ENCODE measurements at regions not wholly inside any gene's neighbourhood (a gene's known extent, or its start where the extent isn't known, plus 50 kb on each side); places are given as distances from the start of the nearest gene placed in this dataset.
A peak's percentile ranks its signal among the peaks of the same experiment; 100 is the strongest.

DNA sequence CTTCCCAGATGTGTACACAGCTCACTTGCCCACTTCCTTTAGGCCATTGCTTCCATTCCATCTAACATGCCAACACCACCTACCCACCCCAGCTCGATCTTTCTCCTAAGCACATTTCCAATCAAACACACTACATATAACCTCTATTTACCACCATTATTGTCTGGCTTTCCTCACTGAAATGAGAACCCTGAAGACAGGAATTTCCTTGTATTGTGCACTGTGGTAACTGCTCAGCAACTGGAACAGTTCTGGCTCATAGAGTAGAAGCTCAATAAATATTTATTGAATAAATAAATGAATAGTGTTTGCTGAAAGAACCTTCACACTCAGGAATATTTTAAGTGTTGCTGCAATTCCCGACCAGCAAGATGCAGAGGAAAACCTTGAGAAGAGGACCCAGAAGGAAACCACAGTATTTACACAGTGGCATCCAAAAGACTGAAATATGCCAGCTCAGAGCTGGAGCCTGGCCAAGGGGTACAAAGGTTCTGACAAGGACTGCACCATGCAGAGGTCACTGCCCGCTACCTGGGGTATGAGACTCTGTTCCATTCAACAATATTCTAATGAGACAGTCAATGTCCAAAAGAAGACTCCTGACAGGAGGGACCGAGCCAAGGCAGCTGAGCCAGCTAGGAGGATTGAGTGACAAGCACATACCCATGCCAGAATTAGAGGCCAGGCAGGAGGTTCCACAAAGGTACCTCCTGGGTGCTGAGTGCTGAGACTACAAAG, 168.8 kb downstream of the NUP210 start:
- H3K36me3 ChIP-seq, result no peaks in the 10 kb centered on the region
- H3K4me1 ChIP-seq, result peaks cover 0 to 5% (median 0%) of the 10 kb centered on the region in 12 donors
- intact Hi-C loops (cut with DNase I), result no loop called here
- H3K9me3 ChIP-seq, result no peaks in the 10 kb centered on the region
- peaks cover 0 to 5% (median 0%) of the 10 kb centered on the region in 9 donors for H3K27me3 ChIP-seq
- no peak for TF ChIP-seq POLR2A (IDR thresholded peaks at IDR 0.05)
- TF ChIP-seq CTCF (IDR thresholded peaks at IDR 0.05), result no peak
- WGBS, 4 donors, result 65 to 73% (median 67%) methylated on average over 4 of the region's 4 CpGs
- H3K4me3 ChIP-seq, result no peak overlapping the region
- ATAC-seq, result peak in 1 of 4 donors; percentile 14
- DNase-seq, result peak in 1 of 5 donors; percentile 18
- peak overlapping the region in 1 of 12 donors; percentile 24 for H3K27ac ChIP-seq

DNA sequence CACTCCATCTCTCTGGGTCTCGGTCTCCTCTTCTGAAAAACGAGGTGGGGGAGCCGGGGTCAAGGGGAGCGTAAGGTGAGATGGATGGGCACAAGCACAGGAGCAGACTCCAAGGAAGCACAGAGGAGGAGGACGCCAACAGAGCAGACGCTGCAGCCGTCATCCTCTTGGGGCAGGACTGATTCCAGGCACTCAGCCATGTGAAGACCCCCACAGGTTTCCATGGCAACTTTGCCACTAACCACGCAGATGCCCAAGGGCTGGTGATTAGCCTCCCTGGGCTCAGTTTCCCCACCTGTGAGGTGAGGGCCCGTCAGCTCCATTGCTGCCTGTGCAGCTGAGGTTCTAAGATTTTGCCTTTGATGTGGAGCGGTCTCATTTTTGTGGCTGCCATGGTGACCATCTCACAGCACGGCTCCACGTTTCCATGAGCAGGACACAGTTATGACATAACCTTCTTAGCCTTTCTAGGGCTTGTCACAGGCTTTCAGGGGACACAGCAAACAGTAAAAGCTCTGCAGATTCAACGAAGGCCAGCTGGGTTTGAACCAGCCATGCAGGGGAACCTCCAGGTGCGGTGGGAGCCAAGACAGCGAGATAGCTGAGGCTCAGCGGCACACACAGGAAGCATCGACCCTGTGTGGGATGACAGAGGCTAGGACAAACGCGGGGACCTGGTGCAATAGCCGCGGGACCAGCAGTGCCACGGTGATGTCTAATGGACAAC, 170.3 kb downstream of the NUP210 start:
- no peaks in the 10 kb centered on the region for H3K27me3 ChIP-seq
- TF ChIP-seq POLR2A (IDR thresholded peaks at IDR 0.05) (no peak), CTCF (IDR thresholded peaks at IDR 0.05) (no peak)
- H3K4me3 ChIP-seq, result no peak overlapping the region
- ATAC-seq (no peak), DNase-seq (peak in 2 of 5 donors; percentile 25 to 48)
- no peaks in the 10 kb centered on the region for H3K9me3 ChIP-seq
- H3K4me1 ChIP-seq, result peaks cover 0 to 5% (median 0%) of the 10 kb centered on the region in 12 donors
- no peak overlapping the region for H3K27ac ChIP-seq
- intact Hi-C loops (cut with DNase I), result no loop called here
- WGBS, 4 donors, result 68 to 71% (median 69%) methylated on average over 21 to 22 of the region's 22 CpGs
- H3K36me3 ChIP-seq, result no peaks in the 10 kb centered on the region

- no peak overlapping the region for H3K4me3 ChIP-seq
- peaks cover 0 to 5% (median 0%) of the 10 kb centered on the region in 12 donors for H3K4me1 ChIP-seq
- no peak for ATAC-seq
- H3K27me3 ChIP-seq, result no peaks in the 10 kb centered on the region
- WGBS, 4 donors, result 73 to 77% (median 76%) methylated on average over 6 of the region's 6 CpGs
- intact Hi-C loops (cut with DNase I), result no loop called here
- no peak for TF ChIP-seq CTCF (IDR thresholded peaks at IDR 0.05)
- TF ChIP-seq POLR2A (IDR thresholded peaks at IDR 0.05), result no peak
- DNase-seq, result peak in 1 of 5 donors; percentile 4
- H3K27ac ChIP-seq, result no peak overlapping the region
- H3K36me3 ChIP-seq, result no peaks in the 10 kb centered on the region
- no peaks in the 10 kb centered on the region for H3K9me3 ChIP-seq
Measured at GRCh38 chr3:13248640-13249039, 171.5 kb downstream of the NUP210 start.

GRCh38 chr3:13245615-13245978, 172.4 kb upstream of the IQSEC1 start:
- Histone ChIP-seq H3K4me3 (no peak overlapping the region), H3K27me3 (no peaks in the 10 kb centered on the region), H3K36me3 (no peaks in the 10 kb centered on the region), H3K4me1 (no peaks in the 10 kb centered on the region), H3K9me3 (no peaks in the 10 kb centered on the region), H3K27ac (no peak overlapping the region)
- TF ChIP-seq POLR2A (IDR thresholded peaks at IDR 0.05), result no peak
- TF ChIP-seq CTCF (IDR thresholded peaks at IDR 0.05), result no peak
- 90 to 97% (median 94%) methylated on average over 8 of the region's 8 CpGs for WGBS, 4 donors
- DNase-seq (no peak), ATAC-seq (no peak)
- intact Hi-C loops (cut with DNase I), result no loop called here
